Left ventricle myocardium inferior (tissue), 1 donor: ENCODE measurements at regions not wholly inside any gene's neighbourhood (a gene's known extent, or its start where the extent isn't known, plus 50 kb on each side); places are given as distances from the start of the nearest gene placed in this dataset.

Source experiments
- DNase-seq: peaks from one replicate; pipeline ENCODE4 v3.0.0-alpha.2; 2020
- H3K27ac ChIP-seq: fragments of 200-600 bp; replicated peaks from 2 replicates; pipeline ENCODE4 v1.8.0; 2021
- H3K27me3 ChIP-seq: fragments of 200-600 bp; 2 replicates; pipeline ENCODE4 v1.8.0; 2021; ENCODE audit warnings: low read depth
- H3K36me3 ChIP-seq: fragments of 200-600 bp; 2 replicates; pipeline ENCODE4 v1.8.0; 2021
- H3K4me1 ChIP-seq: fragments of 200-600 bp; 2 replicates; pipeline ENCODE4 v1.8.0; 2021
- H3K4me3 ChIP-seq: fragments of 200-600 bp; 2 replicates; pipeline ENCODE4 v1.8.0; 2021; ENCODE audit warnings: mild to moderate bottlenecking, moderate library complexity
- H3K9me3 ChIP-seq: fragments of 200-600 bp; replicated peaks from 2 replicates; pipeline ENCODE4 v1.8.0; 2021
- intact Hi-C: fragments of 100-400 bp; cut with micrococcal nuclease; formaldehyde crosslinking; loops from one replicate; pipeline ENCODE4 v1.11.0; 2022
- TF ChIP-seq, protein P1 (sequence below): fragments of 200-600 bp; IDR thresholded peaks from 2 replicates; pipeline ENCODE4 v1.8.0; 2021; ENCODE audit warnings: antibody characterized with exemption, mild to moderate bottlenecking, borderline replicate concordance
- donor health status: DM: no; HTN: yes; CAD: no; lungs with severe emphysema.

DNA sequence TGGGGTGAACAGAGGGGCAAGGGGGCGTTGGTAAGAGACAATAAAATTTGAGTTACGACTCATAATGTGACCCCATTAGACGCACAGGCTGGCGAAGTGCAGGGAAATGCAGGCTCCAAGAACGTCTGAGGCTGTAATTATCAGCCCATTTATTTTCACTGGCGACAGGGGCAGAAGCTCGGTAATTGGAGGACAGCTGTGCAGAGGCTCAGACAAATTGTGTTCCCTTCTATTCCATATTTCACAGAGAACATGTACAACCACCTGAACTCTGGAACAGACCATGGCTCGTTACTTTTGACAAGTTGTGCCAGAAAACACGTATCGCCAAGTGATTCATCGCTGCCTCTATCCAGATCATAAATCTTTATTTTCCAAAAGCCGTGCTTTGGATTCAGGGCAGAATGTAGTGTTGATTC is 137.3 kb upstream of the FRMD4A start:
- H3K27ac ChIP-seq, result no peak overlapping the region
- intact Hi-C loops, result no loop called here

DNA sequence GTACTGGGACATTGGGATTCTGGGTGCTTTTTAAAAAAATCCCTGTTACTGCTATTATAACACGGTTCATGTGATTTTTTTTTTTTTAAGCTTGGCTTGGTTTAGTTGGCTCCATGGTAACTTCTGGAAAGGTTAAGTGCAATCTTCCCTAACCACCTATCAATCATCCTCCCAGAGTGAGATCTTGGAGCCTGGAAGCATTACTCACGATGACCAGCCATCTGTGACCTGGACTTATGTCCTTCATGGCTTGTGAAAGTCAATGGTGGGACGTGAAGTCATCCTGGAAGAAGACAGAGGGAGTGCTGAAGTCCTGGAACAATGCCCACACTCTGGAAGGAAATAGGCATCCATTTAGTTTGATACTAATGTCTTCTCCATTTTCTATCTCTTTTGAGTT is 135.5 kb upstream of the FRMD4A start:
- Histone ChIP-seq H3K36me3 (no peaks in the 10 kb centered on the region), H3K4me3 (no peak overlapping the region), H3K9me3 (peaks cover 10% of the 10 kb centered on the region), H3K27me3 (peaks cover 8% of the 10 kb centered on the region), H3K27ac (no peak overlapping the region), H3K4me1 (no peaks in the 10 kb centered on the region)
- TF ChIP-seq, protein P1, sequence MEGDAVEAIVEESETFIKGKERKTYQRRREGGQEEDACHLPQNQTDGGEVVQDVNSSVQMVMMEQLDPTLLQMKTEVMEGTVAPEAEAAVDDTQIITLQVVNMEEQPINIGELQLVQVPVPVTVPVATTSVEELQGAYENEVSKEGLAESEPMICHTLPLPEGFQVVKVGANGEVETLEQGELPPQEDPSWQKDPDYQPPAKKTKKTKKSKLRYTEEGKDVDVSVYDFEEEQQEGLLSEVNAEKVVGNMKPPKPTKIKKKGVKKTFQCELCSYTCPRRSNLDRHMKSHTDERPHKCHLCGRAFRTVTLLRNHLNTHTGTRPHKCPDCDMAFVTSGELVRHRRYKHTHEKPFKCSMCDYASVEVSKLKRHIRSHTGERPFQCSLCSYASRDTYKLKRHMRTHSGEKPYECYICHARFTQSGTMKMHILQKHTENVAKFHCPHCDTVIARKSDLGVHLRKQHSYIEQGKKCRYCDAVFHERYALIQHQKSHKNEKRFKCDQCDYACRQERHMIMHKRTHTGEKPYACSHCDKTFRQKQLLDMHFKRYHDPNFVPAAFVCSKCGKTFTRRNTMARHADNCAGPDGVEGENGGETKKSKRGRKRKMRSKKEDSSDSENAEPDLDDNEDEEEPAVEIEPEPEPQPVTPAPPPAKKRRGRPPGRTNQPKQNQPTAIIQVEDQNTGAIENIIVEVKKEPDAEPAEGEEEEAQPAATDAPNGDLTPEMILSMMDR, result no peak
- intact Hi-C loops, result no loop called here
- no peak for DNase-seq

More for the DNA sequence above, 137.3 kb upstream of the FRMD4A start:
- no peaks in the 10 kb centered on the region for H3K36me3 ChIP-seq
- H3K9me3 ChIP-seq, result peaks cover 10% of the 10 kb centered on the region
- TF ChIP-seq, protein P1, result no peak
- peaks cover 19% of the 10 kb centered on the region for H3K27me3 ChIP-seq
- no peaks in the 10 kb centered on the region for H3K4me1 ChIP-seq
- no peak for DNase-seq
- no peak overlapping the region for H3K4me3 ChIP-seq

DNA sequence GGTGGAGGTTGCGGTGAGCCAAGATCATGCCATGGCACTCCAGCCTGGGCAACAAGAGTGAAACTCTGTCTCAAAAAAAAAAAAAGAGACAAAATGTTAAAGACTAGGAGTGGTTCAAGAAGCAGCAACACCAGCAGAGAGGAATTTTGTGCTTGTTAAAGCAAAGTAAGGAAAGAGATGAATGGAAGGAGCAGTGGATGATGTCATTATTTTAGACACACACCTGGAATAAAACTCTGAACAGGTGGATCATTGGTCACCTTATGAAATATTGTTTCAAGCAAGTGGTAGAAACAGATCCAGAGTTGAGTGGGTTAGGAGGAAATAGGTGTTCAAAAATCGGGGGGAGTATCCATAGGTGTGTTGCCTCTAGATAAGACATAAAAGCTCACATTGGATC is 129.7 kb upstream of the FRMD4A start:
- no peak overlapping the region for H3K27ac ChIP-seq
- intact Hi-C loops, result no loop called here

DNA sequence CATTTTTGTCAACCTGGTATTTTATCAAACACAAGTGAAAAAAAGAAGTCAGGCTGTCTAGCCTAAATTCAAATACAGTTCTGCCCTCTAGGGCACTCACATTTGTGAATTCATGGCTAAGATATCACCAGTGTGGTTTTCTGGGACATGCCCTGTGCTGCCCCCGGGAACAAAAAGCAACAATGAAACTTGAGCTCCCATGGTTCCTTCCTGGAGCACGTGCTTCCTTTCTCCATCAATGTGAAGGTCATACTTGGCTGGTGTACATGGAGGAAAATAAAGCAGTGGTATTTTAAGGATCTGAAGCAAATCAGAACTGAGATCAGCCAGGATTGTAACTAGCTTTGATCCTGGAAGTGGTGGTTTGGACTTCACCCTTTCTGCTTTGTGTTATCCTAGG is 128.9 kb upstream of the FRMD4A start:
- H3K27ac ChIP-seq, result no peak overlapping the region
- intact Hi-C loops, result no loop called here
- TF ChIP-seq, protein P1, result no peak
- H3K36me3 ChIP-seq, result no peaks in the 10 kb centered on the region
- H3K4me3 ChIP-seq, result no peak overlapping the region
- peaks cover 7% of the 10 kb centered on the region for H3K4me1 ChIP-seq
- DNase-seq, result no peak
- H3K27me3 ChIP-seq, result no peaks in the 10 kb centered on the region
- H3K9me3 ChIP-seq, result peaks cover 17% of the 10 kb centered on the region

More for the DNA sequence above, 129.7 kb upstream of the FRMD4A start:
- TF ChIP-seq, protein P1, result no peak
- DNase-seq, result no peak
- Histone ChIP-seq H3K4me1 (peaks cover 7% of the 10 kb centered on the region), H3K36me3 (no peaks in the 10 kb centered on the region), H3K27me3 (no peaks in the 10 kb centered on the region), H3K9me3 (peaks cover 17% of the 10 kb centered on the region), H3K4me3 (no peak overlapping the region)

DNA sequence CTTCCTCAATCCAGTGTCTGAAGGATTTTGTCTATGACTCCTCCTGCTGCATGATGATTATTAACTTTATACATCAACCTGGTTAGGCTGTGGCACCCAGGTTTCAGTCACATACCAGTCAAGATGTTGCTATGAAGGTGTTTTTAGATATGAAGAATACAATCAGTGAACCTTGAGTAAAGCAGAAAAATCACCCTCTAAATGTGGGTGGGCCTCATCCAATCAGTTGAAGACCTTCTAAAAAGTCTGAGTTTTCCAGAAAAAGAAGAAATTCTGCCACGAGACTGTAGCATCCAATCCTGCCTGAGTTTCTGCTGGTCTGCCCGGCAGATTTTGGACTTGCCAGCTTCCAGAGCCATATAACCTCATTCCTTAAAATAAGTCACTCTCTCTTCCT is 126.1 kb upstream of the FRMD4A start:
- intact Hi-C loops, result no loop called here
- TF ChIP-seq, protein P1, result no peak
- no peaks in the 10 kb centered on the region for H3K36me3 ChIP-seq
- no peak overlapping the region for H3K27ac ChIP-seq
- peaks cover 7% of the 10 kb centered on the region for H3K4me1 ChIP-seq
- H3K4me3 ChIP-seq, result no peak overlapping the region
- H3K27me3 ChIP-seq, result no peaks in the 10 kb centered on the region
- DNase-seq, result no peak
- H3K9me3 ChIP-seq, result peaks cover 8% of the 10 kb centered on the region
